ENCODE measurements at regions not wholly inside any gene's neighbourhood (a gene's known extent, or its start where the extent isn't known, plus 50 kb on each side); places are given as distances from the start of the nearest gene placed in this dataset.

DNA sequence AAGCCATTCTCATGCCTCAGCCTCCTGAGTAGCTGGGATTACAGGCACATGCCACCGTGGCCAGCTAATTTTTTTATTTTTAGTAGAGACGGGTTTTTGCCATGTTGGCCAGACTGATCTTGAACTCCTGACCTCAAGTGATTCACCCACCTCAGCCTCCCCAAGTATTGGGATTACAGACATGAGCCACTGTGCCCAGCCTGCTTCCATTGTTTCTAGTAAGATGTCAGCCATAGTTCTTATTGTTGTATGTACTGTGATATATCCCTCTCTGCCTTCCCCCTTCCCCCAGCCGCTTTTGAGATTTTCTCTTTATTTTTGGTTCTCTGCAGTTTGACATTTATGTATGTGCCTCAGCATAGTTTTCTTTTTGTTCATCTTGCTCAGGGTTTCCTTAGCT lies 87.9 kb upstream of the KLF14 start:
- Histone ChIP-seq H3K4me3 (ENCODE audit: low read depth in 1 of 5, low read length in 5 of 5) (no peak overlapping the region), H3K27me3 (ENCODE audit: control insufficient read depth in 5 of 5, insufficient read depth in 4 of 5, low read length in 5 of 5) (no peaks in the 10 kb centered on the region), H3K9me3 (ENCODE audit: control insufficient read depth in 5 of 5, low read length in 5 of 5) (peaks cover 0 to 11% (median 11%) of the 10 kb centered on the region in 5 donors), H3K4me1 (ENCODE audit: control insufficient read depth in 5 of 5, insufficient read depth in 5 of 5, low read length in 5 of 5) (no peaks in the 10 kb centered on the region), H3K9ac (ENCODE audit: low read length in 5 of 5) (no peak overlapping the region), H3K36me3 (ENCODE audit: control insufficient read depth in 5 of 5, insufficient read depth in 5 of 5, low read length in 5 of 5) (no peaks in the 10 kb centered on the region), H3K27ac (ENCODE audit: low read depth, low read length) (no peak overlapping the region)

- Histone ChIP-seq H3K27me3 (ENCODE audit: control insufficient read depth in 5 of 5, insufficient read depth in 4 of 5, low read length in 5 of 5) (no peaks in the 10 kb centered on the region), H3K4me3 (ENCODE audit: low read depth in 1 of 5, low read length in 5 of 5) (no peak overlapping the region), H3K27ac (ENCODE audit: low read depth, low read length) (no peak overlapping the region), H3K9me3 (ENCODE audit: control insufficient read depth in 5 of 5, low read length in 5 of 5) (peaks cover 0 to 16% (median 12%) of the 10 kb centered on the region in 5 donors), H3K9ac (ENCODE audit: low read length in 5 of 5) (no peak overlapping the region), H3K4me1 (ENCODE audit: control insufficient read depth in 5 of 5, insufficient read depth in 5 of 5, low read length in 5 of 5) (no peaks in the 10 kb centered on the region), H3K36me3 (ENCODE audit: control insufficient read depth in 5 of 5, insufficient read depth in 5 of 5, low read length in 5 of 5) (no peaks in the 10 kb centered on the region)
These were observed 88.6 kb upstream of the KLF14 start for GRCh38 chr7:130822642-130823041.

DNA sequence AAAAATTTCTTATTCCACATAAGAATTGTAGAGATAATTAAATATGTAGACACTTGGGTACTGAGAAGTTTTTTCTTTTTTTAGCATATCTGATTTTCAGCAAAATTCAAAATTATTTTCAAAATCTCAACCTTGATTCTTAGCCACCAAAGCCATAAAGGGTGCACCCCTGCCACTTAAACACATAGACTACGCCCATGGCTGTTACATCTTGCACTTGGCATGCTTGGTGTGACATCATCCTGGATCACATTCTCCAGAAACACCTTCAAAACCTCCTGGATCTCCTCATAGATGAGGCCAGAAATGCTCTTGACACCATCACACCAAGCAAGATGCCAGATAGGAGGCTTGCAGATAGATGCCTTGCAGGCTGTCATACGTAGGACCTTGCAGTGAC lies 89.1 kb upstream of the KLF14 start:
- Histone ChIP-seq H3K36me3 (ENCODE audit: control insufficient read depth in 5 of 5, insufficient read depth in 5 of 5, low read length in 5 of 5) (no peaks in the 10 kb centered on the region), H3K4me1 (ENCODE audit: control insufficient read depth in 5 of 5, insufficient read depth in 5 of 5, low read length in 5 of 5) (no peaks in the 10 kb centered on the region), H3K27me3 (ENCODE audit: control insufficient read depth in 5 of 5, insufficient read depth in 4 of 5, low read length in 5 of 5) (no peaks in the 10 kb centered on the region), H3K27ac (ENCODE audit: low read depth, low read length) (no peak overlapping the region), H3K9ac (ENCODE audit: low read length in 5 of 5) (no peak overlapping the region), H3K9me3 (ENCODE audit: control insufficient read depth in 5 of 5, low read length in 5 of 5) (peaks cover 0 to 16% (median 12%) of the 10 kb centered on the region in 5 donors), H3K4me3 (ENCODE audit: low read depth in 1 of 5, low read length in 5 of 5) (no peak overlapping the region)

DNA sequence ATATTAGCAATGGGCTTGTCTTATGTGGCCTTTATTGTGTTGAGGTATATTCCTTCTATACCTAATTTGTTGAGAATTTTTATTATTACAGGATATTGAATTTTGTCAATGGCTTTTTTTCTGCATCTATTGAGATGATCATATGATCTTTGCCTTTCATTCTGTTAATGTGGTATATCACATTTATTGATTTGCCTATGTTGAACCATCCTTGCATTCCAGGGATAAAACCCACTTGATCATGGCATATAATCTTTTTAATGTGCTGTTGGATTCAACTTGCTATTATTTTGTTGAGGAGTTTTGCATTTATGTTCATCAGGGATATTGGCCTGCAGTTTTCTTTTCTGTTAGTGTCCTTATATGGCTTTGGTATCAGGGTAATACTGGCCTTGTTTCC lies 91.8 kb upstream of the KLF14 start:
- Histone ChIP-seq H3K9ac (ENCODE audit: low read length in 5 of 5) (no peak overlapping the region), H3K4me1 (ENCODE audit: control insufficient read depth in 5 of 5, insufficient read depth in 5 of 5, low read length in 5 of 5) (no peaks in the 10 kb centered on the region), H3K27ac (ENCODE audit: low read depth, low read length) (no peak overlapping the region), H3K9me3 (ENCODE audit: control insufficient read depth in 5 of 5, low read length in 5 of 5) (peaks cover 0 to 16% (median 12%) of the 10 kb centered on the region in 5 donors), H3K4me3 (ENCODE audit: low read depth in 1 of 5, low read length in 5 of 5) (no peak overlapping the region), H3K27me3 (ENCODE audit: control insufficient read depth in 5 of 5, insufficient read depth in 4 of 5, low read length in 5 of 5) (no peaks in the 10 kb centered on the region), H3K36me3 (ENCODE audit: control insufficient read depth in 5 of 5, insufficient read depth in 5 of 5, low read length in 5 of 5) (no peaks in the 10 kb centered on the region)

- no peaks in the 10 kb centered on the region for H3K27me3 ChIP-seq (ENCODE audit: control insufficient read depth in 5 of 5, insufficient read depth in 4 of 5, low read length in 5 of 5)
- H3K27ac ChIP-seq (ENCODE audit: low read depth, low read length): no peak overlapping the region
- no peaks in the 10 kb centered on the region for H3K36me3 ChIP-seq (ENCODE audit: control insufficient read depth in 5 of 5, insufficient read depth in 5 of 5, low read length in 5 of 5)
- no peak overlapping the region for H3K4me3 ChIP-seq (ENCODE audit: low read depth in 1 of 5, low read length in 5 of 5)
- H3K4me1 ChIP-seq (ENCODE audit: control insufficient read depth in 5 of 5, insufficient read depth in 5 of 5, low read length in 5 of 5): no peaks in the 10 kb centered on the region
- no peak overlapping the region for H3K9ac ChIP-seq (ENCODE audit: low read length in 5 of 5)
- H3K9me3 ChIP-seq (ENCODE audit: control insufficient read depth in 5 of 5, low read length in 5 of 5): peaks cover 0 to 16% (median 12%) of the 10 kb centered on the region in 5 donors
These were observed 95.4 kb upstream of the KLF14 start for GRCh38 chr7:130829415-130829814.

GRCh38 chr7:130831322-130831721 lies 97.3 kb upstream of the KLF14 start:
- Histone ChIP-seq H3K9me3 (ENCODE audit: control insufficient read depth in 5 of 5, low read length in 5 of 5) (peaks cover 0 to 8% (median 7%) of the 10 kb centered on the region in 5 donors), H3K4me3 (ENCODE audit: low read depth in 1 of 5, low read length in 5 of 5) (no peak overlapping the region), H3K27ac (ENCODE audit: low read depth, low read length) (no peak overlapping the region), H3K27me3 (ENCODE audit: control insufficient read depth in 5 of 5, insufficient read depth in 4 of 5, low read length in 5 of 5) (no peaks in the 10 kb centered on the region), H3K4me1 (ENCODE audit: control insufficient read depth in 5 of 5, insufficient read depth in 5 of 5, low read length in 5 of 5) (no peaks in the 10 kb centered on the region), H3K36me3 (ENCODE audit: control insufficient read depth in 5 of 5, insufficient read depth in 5 of 5, low read length in 5 of 5) (no peaks in the 10 kb centered on the region), H3K9ac (ENCODE audit: low read length in 5 of 5) (no peak overlapping the region)

- Histone ChIP-seq H3K9ac (ENCODE audit: low read length in 5 of 5) (no peak overlapping the region), H3K27ac (ENCODE audit: low read depth, low read length) (no peak overlapping the region), H3K4me3 (ENCODE audit: low read depth in 1 of 5, low read length in 5 of 5) (no peak overlapping the region), H3K9me3 (ENCODE audit: control insufficient read depth in 5 of 5, low read length in 5 of 5) (peaks cover 0 to 5% (median 5%) of the 10 kb centered on the region in 5 donors), H3K36me3 (ENCODE audit: control insufficient read depth in 5 of 5, insufficient read depth in 5 of 5, low read length in 5 of 5) (no peaks in the 10 kb centered on the region), H3K27me3 (ENCODE audit: control insufficient read depth in 5 of 5, insufficient read depth in 4 of 5, low read length in 5 of 5) (no peaks in the 10 kb centered on the region), H3K4me1 (ENCODE audit: control insufficient read depth in 5 of 5, insufficient read depth in 5 of 5, low read length in 5 of 5) (no peaks in the 10 kb centered on the region)
These were observed 97.9 kb upstream of the KLF14 start for GRCh38 chr7:130831817-130832481.

- Histone ChIP-seq H3K36me3 (ENCODE audit: control insufficient read depth in 5 of 5, insufficient read depth in 5 of 5, low read length in 5 of 5) (no peaks in the 10 kb centered on the region), H3K9ac (ENCODE audit: low read length in 5 of 5) (no peak overlapping the region), H3K27me3 (ENCODE audit: control insufficient read depth in 5 of 5, insufficient read depth in 4 of 5, low read length in 5 of 5) (no peaks in the 10 kb centered on the region), H3K9me3 (ENCODE audit: control insufficient read depth in 5 of 5, low read length in 5 of 5) (no peaks in the 10 kb centered on the region), H3K4me3 (ENCODE audit: low read depth in 1 of 5, low read length in 5 of 5) (no peak overlapping the region), H3K27ac (ENCODE audit: low read depth, low read length) (no peak overlapping the region), H3K4me1 (ENCODE audit: control insufficient read depth in 5 of 5, insufficient read depth in 5 of 5, low read length in 5 of 5) (no peaks in the 10 kb centered on the region)
These were observed 104.7 kb upstream of the KLF14 start for GRCh38 chr7:130838738-130839137.

DNA sequence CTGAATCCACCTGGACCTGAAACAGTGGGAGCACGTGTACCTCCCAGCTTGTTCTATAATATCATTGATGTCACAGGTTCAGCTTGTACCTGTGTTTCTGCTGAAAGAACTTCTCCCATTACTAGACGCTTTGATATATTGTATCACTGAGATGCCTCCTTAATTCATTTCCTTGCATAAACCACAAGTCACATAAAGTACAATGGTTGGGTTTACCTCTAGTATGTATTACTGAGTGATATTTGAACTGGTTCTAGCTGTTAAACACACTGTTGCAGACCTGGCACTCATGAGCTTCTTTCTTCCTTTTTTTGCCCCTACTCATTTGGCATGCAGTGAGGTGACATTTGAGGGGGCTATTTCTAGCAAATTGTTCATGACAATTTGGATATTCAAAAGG lies 106.6 kb upstream of the KLF14 start:
- no peaks in the 10 kb centered on the region for H3K9me3 ChIP-seq (ENCODE audit: control insufficient read depth in 5 of 5, low read length in 5 of 5)
- H3K27me3 ChIP-seq (ENCODE audit: control insufficient read depth in 5 of 5, insufficient read depth in 4 of 5, low read length in 5 of 5): no peaks in the 10 kb centered on the region
- no peak overlapping the region for H3K9ac ChIP-seq (ENCODE audit: low read length in 5 of 5)

DNA sequence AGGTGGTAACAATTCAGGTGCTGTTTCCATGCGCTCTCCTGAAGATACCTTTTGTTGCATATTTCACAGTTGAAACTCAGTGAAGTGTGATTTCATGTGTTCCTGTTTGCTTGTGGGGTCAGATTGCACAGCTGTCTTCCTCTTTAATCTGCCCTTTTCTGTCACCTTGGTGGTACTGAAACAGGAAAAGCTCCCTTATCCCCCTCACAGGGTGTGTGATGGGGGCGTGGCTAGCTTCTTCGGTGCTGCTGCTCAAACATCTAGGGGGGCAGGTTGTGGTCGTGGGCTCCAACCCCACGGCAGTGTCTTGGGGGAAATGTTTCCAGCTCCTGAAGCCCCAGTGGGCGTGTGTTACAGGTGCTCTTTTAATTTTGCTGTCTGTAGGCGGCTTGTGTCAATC lies 107.4 kb upstream of the KLF14 start:
- no peak overlapping the region for H3K4me3 ChIP-seq (ENCODE audit: low read depth in 1 of 5, low read length in 5 of 5)
- H3K4me1 ChIP-seq (ENCODE audit: control insufficient read depth in 5 of 5, insufficient read depth in 5 of 5, low read length in 5 of 5): no peaks in the 10 kb centered on the region
- H3K36me3 ChIP-seq (ENCODE audit: control insufficient read depth in 5 of 5, insufficient read depth in 5 of 5, low read length in 5 of 5): no peaks in the 10 kb centered on the region
- no peaks in the 10 kb centered on the region for H3K27me3 ChIP-seq (ENCODE audit: control insufficient read depth in 5 of 5, insufficient read depth in 4 of 5, low read length in 5 of 5)
- H3K9ac ChIP-seq (ENCODE audit: low read length in 5 of 5): no peak overlapping the region
- no peaks in the 10 kb centered on the region for H3K9me3 ChIP-seq (ENCODE audit: control insufficient read depth in 5 of 5, low read length in 5 of 5)
- H3K27ac ChIP-seq (ENCODE audit: low read depth, low read length): no peak overlapping the region

More for the DNA sequence above, 106.6 kb upstream of the KLF14 start:
- Histone ChIP-seq H3K36me3 (ENCODE audit: control insufficient read depth in 5 of 5, insufficient read depth in 5 of 5, low read length in 5 of 5) (no peaks in the 10 kb centered on the region), H3K4me3 (ENCODE audit: low read depth in 1 of 5, low read length in 5 of 5) (no peak overlapping the region), H3K27ac (ENCODE audit: low read depth, low read length) (no peak overlapping the region), H3K4me1 (ENCODE audit: control insufficient read depth in 5 of 5, insufficient read depth in 5 of 5, low read length in 5 of 5) (no peaks in the 10 kb centered on the region)
